Stimulated activated memory B cell treated with anti-CD40 and anti-IgM and Interleukin-4, amounts not matched to agents 10 μg/mL and 1 μg/mL and 100 μg/mL, for 72 hours (primary cell): ENCODE measurements at regions not wholly inside any gene's neighbourhood (a gene's known extent, or its start where the extent isn't known, plus 50 kb on each side); places are given as distances from the start of the nearest gene placed in this dataset.
"Not testable (repeated sequence)": the region's sequence is repeated elsewhere in the genome, so short reads cannot be mapped to it uniquely, and the experiment has no call there.

ENCODE experiments used
- ATAC-seq: fragments of 150-1000 bp; cut with Tn5 transposase; 2 replicates; pipeline ENCODE4 v1.10.0; 2021
- H3K27ac Mint-ChIP-seq: one replicate; pipeline ENCODE4 v1.8.0; 2022; ENCODE audit warnings: mild to moderate bottlenecking, mixed read lengths
- H3K27me3 Mint-ChIP-seq: one replicate; pipeline ENCODE4 v1.8.0; 2022; ENCODE audit warnings: mixed read lengths
- H3K36me3 Mint-ChIP-seq: one replicate; pipeline ENCODE4 v1.8.0; 2022; ENCODE audit warnings: mixed read lengths
- H3K4me1 Mint-ChIP-seq: one replicate; pipeline ENCODE4 v1.8.0; 2022; ENCODE audit warnings: mixed read lengths
- H3K4me3 Mint-ChIP-seq: one replicate; pipeline ENCODE4 v1.8.0; 2022; ENCODE audit warnings: mild to moderate bottlenecking, moderate library complexity, mixed read lengths
- H3K9me3 Mint-ChIP-seq: one replicate; pipeline ENCODE4 v1.8.0; 2022; ENCODE audit warnings: mixed read lengths

GRCh38 chr11:129640671-129641070 is 175.0 kb upstream of the TMEM45B start:
- Mint-ChIP-seq H3K4me3 (no peak overlapping the region), H3K36me3 (no peaks in the 10 kb centered on the region), H3K9me3 (no peaks in the 10 kb centered on the region), H3K4me1 (no peaks in the 10 kb centered on the region), H3K27ac (no peak overlapping the region), H3K27me3 (peaks cover 8% of the 10 kb centered on the region)
- ATAC-seq: no peak

GRCh38 chr11:129643031-129643721 is 172.5 kb upstream of the TMEM45B start:
- Mint-ChIP-seq H3K27me3 (peaks cover 8% of the 10 kb centered on the region), H3K9me3 (no peaks in the 10 kb centered on the region), H3K36me3 (no peaks in the 10 kb centered on the region), H3K27ac (no peak overlapping the region), H3K4me3 (no peak overlapping the region), H3K4me1 (no peaks in the 10 kb centered on the region)
- no peak for ATAC-seq

DNA sequence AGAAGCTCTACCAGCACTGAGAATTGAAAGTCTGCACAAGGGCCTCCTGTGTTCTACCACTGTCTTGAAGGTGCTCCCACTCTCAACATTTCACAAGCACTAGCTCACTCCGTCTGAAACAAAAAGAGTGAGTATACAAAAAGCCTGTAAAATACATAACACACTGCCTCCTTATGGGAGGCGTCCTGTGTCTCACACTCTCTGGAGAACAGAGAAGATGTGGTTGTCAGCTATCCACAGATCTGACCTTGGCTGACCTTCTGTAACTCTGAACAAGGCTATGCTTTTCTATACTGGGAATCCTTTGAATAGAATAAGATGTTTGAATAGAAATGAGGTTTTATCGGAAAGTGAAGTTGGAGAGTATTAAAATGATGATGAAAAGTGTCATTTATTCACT is 171.3 kb upstream of the TMEM45B start:
- Mint-ChIP-seq H3K4me1 (no peaks in the 10 kb centered on the region), H3K4me3 (no peak overlapping the region), H3K9me3 (peaks cover 1% of the 10 kb centered on the region), H3K36me3 (no peaks in the 10 kb centered on the region), H3K27me3 (peaks cover 8% of the 10 kb centered on the region), H3K27ac (no peak overlapping the region)
- ATAC-seq: no peak

DNA sequence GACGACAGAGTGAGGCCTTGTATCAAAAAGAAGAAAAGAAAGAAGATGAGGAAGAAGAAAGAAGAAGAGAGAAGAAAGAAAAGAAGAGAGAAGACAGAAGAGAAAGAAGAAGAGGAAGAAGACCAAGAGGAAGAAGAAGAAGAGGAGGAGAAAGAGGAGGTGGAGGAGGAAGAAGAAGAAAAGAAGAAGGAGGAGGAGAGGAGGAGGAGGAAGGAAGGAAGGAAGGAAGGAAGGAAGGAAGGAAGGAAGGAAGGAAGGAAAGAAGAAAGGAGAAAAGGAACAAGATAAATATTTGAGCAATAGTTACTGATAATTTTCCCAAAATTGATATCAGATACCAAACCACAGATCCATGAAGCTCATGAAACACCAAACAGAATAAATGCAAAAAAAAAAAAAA is 169.7 kb upstream of the TMEM45B start:
- no peak overlapping the region for H3K4me3 Mint-ChIP-seq
- H3K9me3 Mint-ChIP-seq: peaks cover 4% of the 10 kb centered on the region
- H3K4me1 Mint-ChIP-seq: no peaks in the 10 kb centered on the region
- no peak overlapping the region for H3K27ac Mint-ChIP-seq
- peaks cover 8% of the 10 kb centered on the region for H3K27me3 Mint-ChIP-seq
- no peak for ATAC-seq
- H3K36me3 Mint-ChIP-seq: no peaks in the 10 kb centered on the region

GRCh38 chr11:129650044-129650443 is 165.6 kb upstream of the TMEM45B start:
- not testable (repeated sequence) for H3K4me3 Mint-ChIP-seq, ATAC-seq, H3K4me1 Mint-ChIP-seq, H3K36me3 Mint-ChIP-seq, H3K27ac Mint-ChIP-seq, H3K27me3 Mint-ChIP-seq
- H3K9me3 Mint-ChIP-seq: peaks cover 17% of the 10 kb centered on the region

DNA sequence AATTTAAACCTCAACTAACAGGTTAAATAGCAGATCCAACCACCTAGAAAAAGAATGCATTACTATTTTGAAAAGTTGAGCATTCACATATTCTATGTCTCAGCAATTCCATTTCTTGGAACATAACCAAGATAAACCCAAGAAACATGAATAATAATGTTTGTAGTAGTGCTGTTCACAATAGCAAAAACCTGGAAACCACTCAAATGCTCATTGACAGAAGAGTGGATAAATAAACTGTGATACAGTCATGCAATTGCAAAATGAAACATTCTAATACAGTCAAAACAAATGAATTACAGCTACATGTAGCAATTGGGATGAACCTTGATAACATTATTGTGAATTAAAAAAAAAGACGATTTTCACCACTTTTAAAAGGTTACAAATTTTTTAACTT is 162.8 kb upstream of the TMEM45B start:
- H3K27ac Mint-ChIP-seq: no peak overlapping the region
- peaks cover 30% of the 10 kb centered on the region for H3K9me3 Mint-ChIP-seq
- H3K4me1 Mint-ChIP-seq: no peaks in the 10 kb centered on the region

DNA sequence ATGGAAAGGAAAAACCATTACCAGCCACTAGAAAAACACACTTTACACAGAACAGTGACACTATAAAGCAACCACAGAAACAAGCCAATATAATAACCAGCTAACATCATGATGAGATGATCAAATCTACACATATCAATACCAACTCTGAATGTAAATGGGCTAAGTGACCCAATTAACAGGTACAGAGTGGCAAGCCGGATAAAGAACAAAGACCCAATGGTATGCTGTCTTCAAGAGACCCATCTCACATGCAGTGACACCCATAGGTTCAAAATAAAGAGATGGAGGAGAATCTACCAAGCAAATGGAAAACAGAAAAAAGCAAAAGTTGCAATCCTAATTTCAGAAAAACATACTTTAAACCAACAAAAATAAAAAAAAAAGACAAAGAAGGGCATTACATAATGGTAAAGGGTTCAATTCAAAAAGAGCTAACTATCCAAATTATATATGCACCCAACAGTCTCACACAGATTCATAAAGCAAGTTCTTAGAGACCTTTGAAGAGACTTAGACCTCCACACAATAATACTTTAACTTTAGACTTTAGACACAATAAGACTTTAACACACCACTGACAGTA is 160.3 kb upstream of the TMEM45B start:
- peaks cover 31% of the 10 kb centered on the region for H3K9me3 Mint-ChIP-seq
- H3K27ac Mint-ChIP-seq: no peak overlapping the region
- H3K27me3 Mint-ChIP-seq: no peaks in the 10 kb centered on the region
- ATAC-seq: no peak
- no peaks in the 10 kb centered on the region for H3K36me3 Mint-ChIP-seq
- no peaks in the 10 kb centered on the region for H3K4me1 Mint-ChIP-seq
- H3K4me3 Mint-ChIP-seq: no peak overlapping the region

More for the DNA sequence above, 162.8 kb upstream of the TMEM45B start:
- ATAC-seq: no peak
- Mint-ChIP-seq H3K4me3 (no peak overlapping the region), H3K27me3 (no peaks in the 10 kb centered on the region), H3K36me3 (no peaks in the 10 kb centered on the region)

- Mint-ChIP-seq H3K36me3 (no peaks in the 10 kb centered on the region), H3K4me1 (no peaks in the 10 kb centered on the region), H3K27ac (no peak overlapping the region), H3K27me3 (no peaks in the 10 kb centered on the region), H3K9me3 (peaks cover 32% of the 10 kb centered on the region), H3K4me3 (no peak overlapping the region)
- ATAC-seq: no peak
These were observed 157.7 kb upstream of the TMEM45B start for GRCh38 chr11:129657866-129658525.

GRCh38 chr11:129658526-129658867 is 157.2 kb upstream of the TMEM45B start:
- Mint-ChIP-seq H3K9me3 (peaks cover 30% of the 10 kb centered on the region), H3K36me3 (no peaks in the 10 kb centered on the region), H3K4me3 (no peak overlapping the region), H3K4me1 (no peaks in the 10 kb centered on the region), H3K27me3 (no peaks in the 10 kb centered on the region), H3K27ac (no peak overlapping the region)
- no peak for ATAC-seq

DNA sequence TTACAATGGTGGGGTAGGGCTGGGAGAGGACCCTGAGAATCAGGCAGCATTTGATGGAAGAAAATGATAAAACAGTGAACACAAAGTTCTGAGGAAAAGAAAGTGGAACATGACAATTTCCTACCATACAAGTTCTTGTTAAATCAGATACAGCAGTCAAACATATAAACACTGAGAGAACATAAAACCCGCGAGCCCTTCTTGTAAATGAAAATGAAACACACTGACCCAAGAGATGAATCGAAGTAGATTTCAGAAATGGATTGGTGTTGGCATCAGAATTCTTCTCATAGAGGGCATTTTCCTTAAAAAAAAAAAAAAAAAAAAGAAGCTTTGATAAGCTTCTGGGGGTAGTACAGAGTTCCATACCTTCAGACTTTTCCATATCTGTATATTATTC is 134.7 kb upstream of the TMEM45B start:
- H3K9me3 Mint-ChIP-seq: no peaks in the 10 kb centered on the region
- no peaks in the 10 kb centered on the region for H3K36me3 Mint-ChIP-seq
- H3K27ac Mint-ChIP-seq: no peak overlapping the region
- no peak for ATAC-seq
- no peak overlapping the region for H3K4me3 Mint-ChIP-seq
- no peaks in the 10 kb centered on the region for H3K27me3 Mint-ChIP-seq
- no peaks in the 10 kb centered on the region for H3K4me1 Mint-ChIP-seq

- Mint-ChIP-seq H3K27ac (no peak overlapping the region), H3K9me3 (no peaks in the 10 kb centered on the region), H3K4me1 (no peaks in the 10 kb centered on the region), H3K27me3 (no peaks in the 10 kb centered on the region), H3K36me3 (no peaks in the 10 kb centered on the region), H3K4me3 (no peak overlapping the region)
- ATAC-seq: no peak
These were observed 134.1 kb upstream of the TMEM45B start for GRCh38 chr11:129681344-129682114.

DNA sequence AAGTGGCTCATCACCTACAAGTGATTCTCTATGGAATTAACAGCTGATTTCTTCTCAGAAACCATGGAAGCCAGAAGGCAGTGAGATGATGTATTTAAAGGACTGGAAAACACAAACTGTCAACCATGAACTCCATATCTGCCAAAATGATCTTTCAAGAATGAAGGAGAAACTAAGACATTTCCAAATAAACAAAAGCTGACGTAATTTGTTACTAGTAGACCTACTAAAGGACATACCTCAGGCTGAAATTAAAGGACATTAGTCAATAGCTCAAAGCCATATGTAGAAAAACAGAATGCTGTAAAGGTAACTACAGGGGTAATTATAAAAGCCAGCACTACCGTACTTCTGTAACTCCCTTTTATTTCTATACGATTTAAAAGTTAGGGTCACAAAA is 129.4 kb upstream of the TMEM45B start:
- H3K27me3 Mint-ChIP-seq: peaks cover under 1% of the 10 kb centered on the region
- no peak for ATAC-seq
- H3K4me3 Mint-ChIP-seq: no peak overlapping the region
- H3K36me3 Mint-ChIP-seq: no peaks in the 10 kb centered on the region
- no peaks in the 10 kb centered on the region for H3K4me1 Mint-ChIP-seq
- no peaks in the 10 kb centered on the region for H3K9me3 Mint-ChIP-seq
- H3K27ac Mint-ChIP-seq: no peak overlapping the region

DNA sequence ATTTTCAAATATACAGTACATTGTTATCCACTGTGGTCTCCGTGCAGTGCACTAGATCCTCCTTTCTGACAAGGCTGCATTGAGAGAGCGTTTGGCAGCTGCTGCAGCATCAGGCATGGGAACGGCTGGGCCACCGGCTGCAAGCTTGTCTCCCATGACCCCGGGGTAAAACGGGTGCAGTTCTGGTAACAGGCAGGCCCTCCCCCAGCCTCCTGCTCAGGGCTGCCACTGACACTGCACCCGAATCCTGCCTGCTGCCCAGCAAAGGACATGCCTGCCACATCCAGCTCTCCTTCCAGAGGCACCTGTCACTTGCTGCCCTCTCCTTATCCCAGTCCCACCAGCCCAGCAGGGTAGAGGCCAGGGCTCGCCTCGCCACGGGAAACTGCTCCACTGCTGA is 124.5 kb upstream of the TMEM45B start:
- Mint-ChIP-seq H3K9me3 (no peaks in the 10 kb centered on the region), H3K36me3 (no peaks in the 10 kb centered on the region), H3K4me3 (no peak overlapping the region), H3K27me3 (peaks cover 23% of the 10 kb centered on the region), H3K4me1 (no peaks in the 10 kb centered on the region), H3K27ac (no peak overlapping the region)
- no peak for ATAC-seq

GRCh38 chr11:129694538-129694937 is 121.1 kb upstream of the TMEM45B start:
- H3K36me3 Mint-ChIP-seq: no peaks in the 10 kb centered on the region
- no peak overlapping the region for H3K4me3 Mint-ChIP-seq
- no peak for ATAC-seq
- H3K4me1 Mint-ChIP-seq: no peaks in the 10 kb centered on the region
- H3K27me3 Mint-ChIP-seq: peaks cover 36% of the 10 kb centered on the region
- H3K9me3 Mint-ChIP-seq: no peaks in the 10 kb centered on the region
- H3K27ac Mint-ChIP-seq: no peak overlapping the region

- Mint-ChIP-seq H3K4me3 (no peak overlapping the region), H3K4me1 (no peaks in the 10 kb centered on the region), H3K36me3 (no peaks in the 10 kb centered on the region), H3K9me3 (no peaks in the 10 kb centered on the region), H3K27ac (no peak overlapping the region), H3K27me3 (peaks cover 36% of the 10 kb centered on the region)
- no peak for ATAC-seq
These were observed 120.7 kb upstream of the TMEM45B start for GRCh38 chr11:129694966-129695365.
